ENCODE measurements at regions not wholly inside any gene's neighbourhood (a gene's known extent, or its start where the extent isn't known, plus 50 kb on each side); places are given as distances from the start of the nearest gene placed in this dataset.

DNA sequence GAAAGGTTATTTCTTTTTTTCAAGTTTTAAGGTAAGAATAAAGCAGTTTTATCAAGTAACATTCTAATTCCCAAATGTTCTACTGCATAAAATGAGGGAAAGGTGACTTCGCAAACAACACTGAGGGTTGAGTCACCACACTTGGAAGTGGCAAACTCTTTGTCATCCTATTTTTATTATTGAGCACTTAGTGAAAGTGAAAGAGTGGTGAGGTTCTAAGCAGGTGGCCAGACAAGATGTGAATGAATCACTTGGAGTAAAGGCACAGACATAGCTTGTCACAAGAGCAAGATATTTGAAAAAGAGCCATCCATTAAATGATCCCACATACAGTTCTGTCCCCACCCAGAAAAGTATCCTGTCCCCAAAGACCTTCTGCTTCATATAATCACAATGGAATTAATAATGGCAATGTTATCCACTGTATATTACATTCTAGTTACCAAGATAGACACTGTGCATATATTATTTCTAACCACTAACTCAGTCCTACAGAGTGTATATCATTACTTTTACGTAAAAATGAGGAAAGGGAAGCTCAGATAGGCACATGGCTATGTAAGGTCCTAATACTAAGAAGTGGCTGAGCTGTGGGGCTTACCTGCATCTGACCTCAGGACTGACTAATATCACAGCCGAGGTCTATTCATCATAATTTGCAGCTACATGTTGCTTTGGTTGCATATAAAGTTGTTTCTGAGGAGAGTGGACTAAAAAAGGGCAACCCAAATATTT, 730.4 kb upstream of the MEF2C start:
- WGBS, 2 donors, result 88 to 92% methylated on average over 3 of the region's 3 CpGs
- DNase-seq (ENCODE audit: low spot score in 2 of 2), result no peak

DNA sequence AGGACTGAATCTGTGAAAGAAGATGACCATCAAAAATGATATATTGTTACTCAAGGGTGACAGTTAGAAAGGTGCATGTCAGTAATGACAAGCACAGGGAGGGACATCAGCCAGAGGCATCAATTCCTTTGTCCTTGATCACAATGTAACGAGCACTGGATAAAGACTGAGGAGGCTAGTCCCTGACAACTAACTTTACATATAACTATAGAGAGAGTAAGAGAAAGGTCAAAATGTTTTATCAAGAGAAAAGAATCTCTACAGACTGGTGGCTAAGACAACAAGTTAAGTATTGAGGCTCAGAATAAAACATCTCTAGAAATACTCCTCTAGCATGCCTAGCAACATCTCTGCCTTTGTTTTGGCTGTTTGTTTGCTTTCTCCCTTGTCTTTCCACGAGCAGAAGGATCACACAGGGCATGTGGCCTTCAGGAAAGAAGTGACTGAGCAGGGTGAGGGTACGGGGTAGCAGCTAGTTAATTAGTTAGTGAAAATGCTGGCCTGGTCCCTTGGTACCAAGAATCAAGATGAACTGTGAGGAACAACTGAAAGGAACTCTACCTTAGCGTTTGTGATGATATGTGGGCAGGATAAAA, 724.1 kb upstream of the MEF2C start:
- TF ChIP-seq, protein P1, sequence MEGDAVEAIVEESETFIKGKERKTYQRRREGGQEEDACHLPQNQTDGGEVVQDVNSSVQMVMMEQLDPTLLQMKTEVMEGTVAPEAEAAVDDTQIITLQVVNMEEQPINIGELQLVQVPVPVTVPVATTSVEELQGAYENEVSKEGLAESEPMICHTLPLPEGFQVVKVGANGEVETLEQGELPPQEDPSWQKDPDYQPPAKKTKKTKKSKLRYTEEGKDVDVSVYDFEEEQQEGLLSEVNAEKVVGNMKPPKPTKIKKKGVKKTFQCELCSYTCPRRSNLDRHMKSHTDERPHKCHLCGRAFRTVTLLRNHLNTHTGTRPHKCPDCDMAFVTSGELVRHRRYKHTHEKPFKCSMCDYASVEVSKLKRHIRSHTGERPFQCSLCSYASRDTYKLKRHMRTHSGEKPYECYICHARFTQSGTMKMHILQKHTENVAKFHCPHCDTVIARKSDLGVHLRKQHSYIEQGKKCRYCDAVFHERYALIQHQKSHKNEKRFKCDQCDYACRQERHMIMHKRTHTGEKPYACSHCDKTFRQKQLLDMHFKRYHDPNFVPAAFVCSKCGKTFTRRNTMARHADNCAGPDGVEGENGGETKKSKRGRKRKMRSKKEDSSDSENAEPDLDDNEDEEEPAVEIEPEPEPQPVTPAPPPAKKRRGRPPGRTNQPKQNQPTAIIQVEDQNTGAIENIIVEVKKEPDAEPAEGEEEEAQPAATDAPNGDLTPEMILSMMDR (IDR thresholded peaks at IDR 0.05), result no peak
- TF ChIP-seq POLR2A (IDR thresholded peaks at IDR 0.05), result no peak
- 70 to 80% methylated on average over 4 of the region's 4 CpGs for WGBS, 2 donors
- intact Hi-C loops (cut with DNase I; ENCODE audit: low total_unique reads), result no loop called here
- no peak overlapping the region for H3K4me3 ChIP-seq (ENCODE audit: low read depth, poor library complexity, severe bottlenecking)
- no peak for DNase-seq (ENCODE audit: low spot score in 2 of 2)

More for the DNA sequence above, 730.4 kb upstream of the MEF2C start:
- TF ChIP-seq, protein P1 (IDR thresholded peaks at IDR 0.05), result no peak
- TF ChIP-seq POLR2A (IDR thresholded peaks at IDR 0.05), result no peak
- H3K4me3 ChIP-seq (ENCODE audit: low read depth, poor library complexity, severe bottlenecking), result no peak overlapping the region
- intact Hi-C loops (cut with DNase I; ENCODE audit: low total_unique reads), result no loop called here

DNA sequence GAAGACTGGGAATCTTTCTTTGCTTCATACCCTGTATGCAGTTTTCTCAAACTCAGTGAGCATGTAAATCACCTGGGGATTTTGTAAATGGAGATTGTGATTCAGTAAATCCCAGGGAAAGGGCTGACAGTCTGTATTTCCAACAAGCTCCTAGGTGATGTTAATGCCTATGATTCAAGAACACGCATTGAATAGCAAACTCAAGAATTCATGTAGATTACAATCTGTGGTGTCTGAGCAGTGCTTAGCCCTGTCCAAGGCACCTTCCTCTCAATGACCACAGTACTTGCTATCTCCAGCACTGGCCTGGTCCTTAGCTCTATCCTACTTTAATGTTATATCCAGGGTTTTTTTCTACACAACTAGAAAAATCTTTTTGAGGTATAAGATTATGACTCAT, 721.4 kb upstream of the MEF2C start:
- intact Hi-C loops (cut with DNase I; ENCODE audit: low total_unique reads), result no loop called here
- TF ChIP-seq POLR2A (IDR thresholded peaks at IDR 0.05), result no peak
- TF ChIP-seq, protein P1 (IDR thresholded peaks at IDR 0.05), result no peak
- no peak for DNase-seq (ENCODE audit: low spot score in 2 of 2)
- WGBS, 2 donors, result 77 to 85% methylated on average over 1 of the region's 1 CpG
- H3K4me3 ChIP-seq (ENCODE audit: low read depth, poor library complexity, severe bottlenecking), result no peak overlapping the region

DNA sequence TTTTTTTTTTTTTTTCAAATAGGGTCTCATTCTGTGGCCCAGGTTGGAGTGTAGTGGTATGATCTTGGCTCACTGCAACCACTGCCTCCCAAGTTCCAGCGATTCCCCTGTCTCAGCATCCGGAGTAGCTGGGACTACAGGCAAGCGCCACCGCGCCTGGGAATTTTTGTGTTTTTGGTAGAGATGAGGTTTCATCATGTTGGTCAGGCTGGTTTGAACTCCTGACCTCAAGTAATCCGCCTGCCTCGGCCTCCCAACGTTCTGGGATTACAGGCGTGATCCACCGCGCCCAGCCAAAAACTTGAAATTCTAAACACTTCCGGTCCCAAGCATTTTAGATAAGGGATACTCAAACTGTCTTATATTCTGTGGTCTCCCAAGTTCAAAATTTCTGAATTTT, 718.9 kb upstream of the MEF2C start:
- no peak overlapping the region for H3K4me3 ChIP-seq (ENCODE audit: low read depth, poor library complexity, severe bottlenecking)
- no peak for DNase-seq (ENCODE audit: low spot score in 2 of 2)
- 95 to 96% methylated on average over 12 of the region's 12 CpGs for WGBS, 2 donors
- intact Hi-C loops (cut with DNase I; ENCODE audit: low total_unique reads), result no loop called here
- TF ChIP-seq, protein P1 (IDR thresholded peaks at IDR 0.05), result no peak

DNA sequence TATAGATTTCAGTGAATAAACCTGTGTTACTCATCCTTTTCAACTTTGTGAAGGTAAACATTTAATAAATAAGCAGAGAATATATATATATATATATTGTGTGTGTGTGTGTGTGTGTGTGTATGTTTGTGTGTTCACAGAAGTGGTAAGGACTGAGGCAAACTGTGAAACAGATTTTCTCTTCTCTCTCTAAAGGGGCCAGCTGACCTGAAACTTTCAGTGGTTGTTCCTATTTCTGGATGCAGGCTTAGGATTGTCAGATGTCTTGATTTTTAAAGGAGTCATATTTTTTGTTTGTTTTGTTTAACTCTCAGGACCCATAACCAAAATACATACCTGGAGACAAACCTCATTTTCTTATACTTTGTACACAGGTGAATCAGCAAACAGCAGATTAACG, 714.9 kb upstream of the MEF2C start:
- intact Hi-C loops (cut with DNase I; ENCODE audit: low total_unique reads), result no loop called here
- no peak for DNase-seq (ENCODE audit: low spot score in 2 of 2)
- no peak overlapping the region for H3K4me3 ChIP-seq (ENCODE audit: low read depth, poor library complexity, severe bottlenecking)
- no peak for TF ChIP-seq POLR2A (IDR thresholded peaks at IDR 0.05)
- TF ChIP-seq, protein P1 (IDR thresholded peaks at IDR 0.05), result no peak
- 73% methylated on average over 1 of the region's 1 CpG for WGBS, 2 donors
